ENCODE measurements at regions not wholly inside any gene's neighbourhood (a gene's known extent, or its start where the extent isn't known, plus 50 kb on each side); places are given as distances from the start of the nearest gene placed in this dataset.
"Not testable (repeated sequence)": the region's sequence is repeated elsewhere in the genome, so short reads cannot be mapped to it uniquely, and the experiment has no call there.

GRCh38 chr4:154907345-154908045 lies 126.4 kb downstream of the RBM46 start:
- not testable (repeated sequence) for DNase-seq (ENCODE audit: insufficient read length, low spot score); FAIRE-seq

GRCh38 chr4:154908168-154908567 lies 127.1 kb downstream of the RBM46 start:
- FAIRE-seq, result no peak
- DNase-seq (ENCODE audit: insufficient read length, low spot score), result no peak
- no peak for TF ChIP-seq POLR2A (IDR thresholded peaks at IDR 0.05; ENCODE audit: low read depth, low read length)

- FAIRE-seq (no peak), DNase-seq (ENCODE audit: insufficient read length, low spot score) (no peak)
These were observed 130.0 kb downstream of the RBM46 start for GRCh38 chr4:154911097-154911496.

DNA sequence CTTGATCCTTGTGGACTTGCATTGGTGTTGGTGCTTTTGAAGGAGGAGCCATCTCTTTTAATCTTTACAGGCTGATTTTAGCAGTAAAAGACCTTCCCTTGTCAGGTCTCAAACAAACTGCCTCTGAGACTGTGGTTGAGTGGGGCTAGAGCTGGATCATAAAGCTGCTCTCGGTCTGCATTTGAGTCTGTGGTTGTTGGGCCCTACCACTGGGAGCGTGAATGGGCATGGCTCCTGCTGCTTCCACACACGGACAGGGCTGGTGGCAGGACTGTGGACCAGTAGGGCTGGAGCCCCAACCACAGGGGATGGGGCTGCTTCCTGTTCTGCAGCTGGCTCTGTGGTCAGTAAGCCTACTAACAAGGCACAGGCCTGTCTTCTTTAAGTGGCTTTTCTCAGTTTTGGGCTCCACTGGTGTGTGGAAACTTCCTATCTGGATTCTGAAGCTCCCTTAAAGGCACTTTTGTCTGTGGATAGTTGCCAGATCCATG lies 130.6 kb downstream of the RBM46 start:
- TF ChIP-seq POLR2A (IDR thresholded peaks at IDR 0.05; ENCODE audit: low read depth, low read length), result no peak
- FAIRE-seq (no peak), DNase-seq (ENCODE audit: insufficient read length, low spot score) (no peak)

More at GRCh38 chr4:154911097-154911496, 130.0 kb downstream of the RBM46 start:
- no peak for TF ChIP-seq POLR2A (IDR thresholded peaks at IDR 0.05; ENCODE audit: low read depth, low read length)

DNA sequence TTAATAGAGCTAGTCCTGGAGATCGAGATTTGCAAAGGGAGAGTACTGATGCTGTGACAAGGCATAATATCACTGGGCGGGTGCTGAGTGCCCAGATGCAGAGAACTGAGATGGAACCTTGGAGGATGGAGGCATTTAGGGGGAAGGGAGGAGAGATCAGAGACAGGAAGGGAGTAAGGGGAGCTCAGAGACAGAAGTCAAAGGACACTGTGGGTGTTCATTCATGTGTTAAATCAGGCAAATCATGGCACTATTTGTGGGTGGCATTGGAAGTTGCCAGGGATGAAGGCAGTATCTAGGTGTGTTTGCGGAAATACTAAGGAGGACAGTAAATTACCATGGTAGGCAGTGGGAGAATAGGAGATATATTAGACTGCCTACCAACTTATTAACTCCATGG lies 135.0 kb downstream of the RBM46 start:
- no peak for TF ChIP-seq POLR2A (IDR thresholded peaks at IDR 0.05; ENCODE audit: low read depth, low read length)
- FAIRE-seq, result no peak
- DNase-seq (ENCODE audit: insufficient read length, low spot score), result no peak

GRCh38 chr4:154927126-154927680 lies 146.1 kb downstream of the RBM46 start:
- DNase-seq (ENCODE audit: insufficient read length, low spot score) (no peak), FAIRE-seq (no peak)
- no peak for TF ChIP-seq POLR2A (IDR thresholded peaks at IDR 0.05; ENCODE audit: low read depth, low read length)

- DNase-seq (ENCODE audit: insufficient read length, low spot score), result no peak
- no peak for FAIRE-seq
These were observed 147.7 kb downstream of the RBM46 start for GRCh38 chr4:154928640-154929257.

GRCh38 chr4:154936873-154937272 lies 155.8 kb downstream of the RBM46 start:
- DNase-seq (ENCODE audit: insufficient read length, low spot score) (no peak), FAIRE-seq (no peak)
- TF ChIP-seq POLR2A (IDR thresholded peaks at IDR 0.05; ENCODE audit: low read depth, low read length), result no peak

More at GRCh38 chr4:154928640-154929257, 147.7 kb downstream of the RBM46 start:
- TF ChIP-seq POLR2A (IDR thresholded peaks at IDR 0.05; ENCODE audit: low read depth, low read length), result no peak

DNA sequence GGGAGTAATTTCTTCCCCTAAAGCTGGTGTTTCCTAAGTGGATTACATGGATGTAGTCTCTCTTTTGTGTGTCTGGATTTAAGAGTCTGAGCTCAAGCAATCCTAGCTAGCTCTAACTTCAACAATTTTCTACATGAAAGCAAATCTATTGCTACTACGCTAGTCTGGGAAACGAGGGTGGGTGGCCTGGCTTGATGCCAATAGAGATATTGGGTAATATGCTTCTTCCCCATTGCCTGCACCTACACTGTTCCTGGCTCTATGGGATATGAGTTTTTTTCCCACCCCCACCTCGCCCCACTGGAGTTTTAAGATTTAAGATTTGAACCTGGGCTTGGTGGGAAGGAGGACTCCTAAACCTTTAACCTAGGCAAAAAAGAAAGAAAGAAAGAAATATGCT lies 158.8 kb downstream of the RBM46 start:
- no peak for TF ChIP-seq POLR2A (IDR thresholded peaks at IDR 0.05; ENCODE audit: low read depth, low read length)
- FAIRE-seq (no peak), DNase-seq (ENCODE audit: insufficient read length, low spot score) (no peak)

DNA sequence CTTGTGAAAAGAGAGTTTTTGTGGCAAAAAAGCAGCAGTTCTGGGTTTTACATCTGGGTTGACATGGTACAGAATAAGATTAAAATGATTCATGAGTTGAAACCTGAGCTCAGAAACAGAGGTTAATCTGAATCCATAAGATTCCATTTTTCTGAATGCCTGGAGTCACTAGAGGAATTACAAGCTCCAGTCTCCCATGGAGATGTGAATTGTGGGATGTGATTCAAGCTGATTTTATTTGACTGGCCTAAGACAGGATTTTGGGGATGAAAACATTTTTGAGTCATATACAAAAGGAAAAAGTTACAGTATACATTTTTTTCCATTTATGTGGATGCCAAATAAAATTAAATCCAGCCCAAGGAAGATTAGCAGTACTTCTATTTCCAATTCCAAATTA lies 161.1 kb downstream of the RBM46 start:
- FAIRE-seq (no peak), DNase-seq (ENCODE audit: insufficient read length, low spot score) (no peak)
- TF ChIP-seq POLR2A (IDR thresholded peaks at IDR 0.05; ENCODE audit: low read depth, low read length), result no peak

DNA sequence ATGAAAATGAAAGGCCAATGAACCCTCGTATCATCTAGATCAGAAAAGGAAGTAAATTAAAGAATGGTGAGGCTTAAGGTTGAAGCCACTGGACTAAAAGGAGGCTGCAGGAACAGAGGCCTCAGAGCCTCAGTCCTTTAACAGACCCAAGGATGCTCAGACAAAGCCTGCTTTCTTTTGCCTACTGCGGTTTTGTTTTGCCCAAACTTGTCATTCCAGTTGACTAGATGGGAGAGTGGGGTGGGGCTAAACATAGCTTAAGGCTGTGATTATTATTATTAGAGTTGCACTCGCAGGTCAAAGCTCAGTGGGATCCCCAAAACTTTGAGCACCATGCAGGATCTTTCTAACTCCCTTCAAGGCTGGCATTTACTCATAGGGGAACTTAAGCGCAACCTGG lies 163.9 kb downstream of the RBM46 start:
- FAIRE-seq (no peak), DNase-seq (ENCODE audit: insufficient read length, low spot score) (no peak)

GRCh38 chr4:154946113-154946512 lies 165.0 kb downstream of the RBM46 start:
- FAIRE-seq (no peak), DNase-seq (ENCODE audit: insufficient read length, low spot score) (no peak)
- TF ChIP-seq POLR2A (IDR thresholded peaks at IDR 0.05; ENCODE audit: low read depth, low read length), result no peak

More for the DNA sequence above, 163.9 kb downstream of the RBM46 start:
- no peak for TF ChIP-seq POLR2A (IDR thresholded peaks at IDR 0.05; ENCODE audit: low read depth, low read length)

GRCh38 chr4:154953691-154954090 lies 172.6 kb downstream of the RBM46 start:
- TF ChIP-seq POLR2A (IDR thresholded peaks at IDR 0.05; ENCODE audit: low read depth, low read length), result no peak
- DNase-seq (ENCODE audit: insufficient read length, low spot score), result no peak
- no peak for FAIRE-seq

DNA sequence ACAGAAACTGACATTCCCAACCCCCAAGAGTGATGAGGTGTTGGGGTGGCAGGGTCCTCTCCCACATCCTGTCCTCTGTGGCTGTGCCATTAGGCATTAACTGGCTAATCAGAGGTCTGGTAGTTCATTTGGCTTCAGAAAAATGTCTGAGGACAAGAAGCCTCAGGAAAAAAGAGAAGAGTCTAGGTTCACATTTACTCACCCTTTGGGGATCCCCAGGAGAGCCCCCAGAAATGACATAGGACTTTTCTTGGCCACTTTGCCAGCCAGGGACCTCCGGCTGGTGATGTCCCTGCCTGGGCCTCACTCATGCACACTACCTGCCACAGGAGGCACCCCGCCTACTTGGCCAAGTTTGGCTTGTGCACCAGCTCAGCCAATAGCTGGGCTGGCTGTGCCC lies 173.0 kb downstream of the RBM46 start:
- FAIRE-seq, result no peak
- no peak for DNase-seq (ENCODE audit: insufficient read length, low spot score)
- no peak for TF ChIP-seq POLR2A (IDR thresholded peaks at IDR 0.05; ENCODE audit: low read depth, low read length)

GRCh38 chr4:154958121-154958520 lies 177.0 kb downstream of the RBM46 start:
- FAIRE-seq (no peak), DNase-seq (ENCODE audit: insufficient read length, low spot score) (no peak)
- TF ChIP-seq POLR2A (IDR thresholded peaks at IDR 0.05; ENCODE audit: low read depth, low read length), result no peak

Data from H54 (cell line).